Lower lobe of right lung (tissue), 2 donors: ENCODE measurements at regions not wholly inside any gene's neighbourhood (a gene's known extent, or its start where the extent isn't known, plus 50 kb on each side); places are given as distances from the start of the nearest gene placed in this dataset.
A peak's percentile ranks its signal among the peaks of the same experiment; 100 is the strongest.

Experiments
- ATAC-seq, 2 donors: fragments of 200-7000 bp; cut with Tn5 transposase; one replicate each; pipeline ENCODE4 v1.9.1; 2020 to 2022; ENCODE audit warnings: mild to moderate bottlenecking in 2 of 2, moderate library complexity in 2 of 2
- DNase-seq: peaks from one replicate; pipeline ENCODE4 v3.0.0-alpha.2; 2020
- H3K27ac ChIP-seq: fragments of 200-600 bp; one replicate; pipeline ENCODE4 v1.8.0; 2022
- H3K27me3 ChIP-seq: fragments of 200-600 bp; one replicate; pipeline ENCODE4 v1.8.0; 2022; ENCODE audit warnings: low read depth
- H3K36me3 ChIP-seq: fragments of 200-600 bp; one replicate; pipeline ENCODE4 v1.8.0; 2022; ENCODE audit warnings: mild to moderate bottlenecking
- H3K4me1 ChIP-seq: fragments of 200-600 bp; one replicate; pipeline ENCODE4 v1.8.0; 2022
- H3K4me3 ChIP-seq: fragments of 200-600 bp; one replicate; pipeline ENCODE4 v1.8.0; 2022; ENCODE audit warnings: mild to moderate bottlenecking
- H3K9me3 ChIP-seq: fragments of 200-600 bp; one replicate; pipeline ENCODE4 v1.8.0; 2022
- intact Hi-C: fragments of 100-400 bp; cut with DNase I; formaldehyde crosslinking; loops from one replicate; pipeline ENCODE4 v1.11.0; 2022
- TF ChIP-seq, protein P1 (sequence below): fragments of 200-600 bp; IDR thresholded peaks from one replicate; pipeline ENCODE4 v1.8.0; 2022; ENCODE audit warnings: antibody characterized with exemption, mild to moderate bottlenecking
- donor health status: DM: no; HTN: yes; CAD: no; lungs with severe emphysema.

DNA sequence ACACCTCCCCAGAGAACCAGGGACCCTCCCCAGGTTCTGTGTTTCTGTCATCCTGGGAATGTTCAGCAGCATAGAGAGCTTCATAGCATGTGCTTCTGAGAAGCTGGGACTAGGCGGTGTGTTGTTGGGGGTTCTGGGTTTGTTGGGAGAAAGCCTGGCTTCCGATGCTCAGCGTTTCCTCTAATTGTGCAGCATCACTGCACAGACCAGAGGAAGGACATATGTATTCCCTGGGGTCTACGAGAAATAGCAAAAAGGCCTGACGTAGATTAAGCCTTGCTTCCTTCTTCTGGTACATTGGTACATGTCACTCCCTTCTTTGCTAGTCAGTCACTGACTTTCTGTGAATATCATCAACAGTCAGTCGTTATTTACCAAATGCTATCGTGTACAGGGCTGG is 96.9 kb upstream of the SGK1 start:
- Histone ChIP-seq H3K27me3 (no peaks in the 10 kb centered on the region), H3K4me1 (no peaks in the 10 kb centered on the region), H3K36me3 (no peaks in the 10 kb centered on the region), H3K4me3 (no peak overlapping the region), H3K9me3 (peaks cover 4% of the 10 kb centered on the region), H3K27ac (no peak overlapping the region)
- no peak for ATAC-seq
- TF ChIP-seq, protein P1, sequence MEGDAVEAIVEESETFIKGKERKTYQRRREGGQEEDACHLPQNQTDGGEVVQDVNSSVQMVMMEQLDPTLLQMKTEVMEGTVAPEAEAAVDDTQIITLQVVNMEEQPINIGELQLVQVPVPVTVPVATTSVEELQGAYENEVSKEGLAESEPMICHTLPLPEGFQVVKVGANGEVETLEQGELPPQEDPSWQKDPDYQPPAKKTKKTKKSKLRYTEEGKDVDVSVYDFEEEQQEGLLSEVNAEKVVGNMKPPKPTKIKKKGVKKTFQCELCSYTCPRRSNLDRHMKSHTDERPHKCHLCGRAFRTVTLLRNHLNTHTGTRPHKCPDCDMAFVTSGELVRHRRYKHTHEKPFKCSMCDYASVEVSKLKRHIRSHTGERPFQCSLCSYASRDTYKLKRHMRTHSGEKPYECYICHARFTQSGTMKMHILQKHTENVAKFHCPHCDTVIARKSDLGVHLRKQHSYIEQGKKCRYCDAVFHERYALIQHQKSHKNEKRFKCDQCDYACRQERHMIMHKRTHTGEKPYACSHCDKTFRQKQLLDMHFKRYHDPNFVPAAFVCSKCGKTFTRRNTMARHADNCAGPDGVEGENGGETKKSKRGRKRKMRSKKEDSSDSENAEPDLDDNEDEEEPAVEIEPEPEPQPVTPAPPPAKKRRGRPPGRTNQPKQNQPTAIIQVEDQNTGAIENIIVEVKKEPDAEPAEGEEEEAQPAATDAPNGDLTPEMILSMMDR = no peak
- intact Hi-C loops = no loop called here
- DNase-seq = no peak

DNA sequence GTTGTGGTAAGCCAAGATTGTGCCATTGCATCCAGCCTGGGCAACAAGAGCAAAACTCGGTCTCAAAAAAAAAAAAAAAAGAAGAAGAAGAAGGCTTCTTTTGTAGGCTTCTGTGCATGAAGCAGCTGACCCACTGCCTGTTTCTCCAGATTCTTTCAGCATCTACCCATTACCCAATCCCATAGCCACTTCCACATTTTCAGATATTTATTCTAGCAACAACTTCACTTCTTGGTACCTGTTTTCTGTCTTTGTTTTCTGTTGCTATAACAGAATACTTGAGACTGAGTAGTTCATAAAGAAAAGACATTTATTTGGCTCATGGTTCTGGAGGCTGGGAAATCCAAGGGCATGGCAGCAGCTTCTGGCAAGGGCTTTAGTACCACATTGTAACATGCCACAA is 95.3 kb upstream of the SGK1 start:
- Histone ChIP-seq H3K27ac (peak overlapping the region; percentile 61), H3K9me3 (peaks cover 4% of the 10 kb centered on the region), H3K4me3 (no peak overlapping the region), H3K36me3 (no peaks in the 10 kb centered on the region), H3K27me3 (no peaks in the 10 kb centered on the region), H3K4me1 (no peaks in the 10 kb centered on the region)
- TF ChIP-seq, protein P1 = no peak
- intact Hi-C loops = no loop called here
- peak; percentile 72 to 76 for ATAC-seq
- DNase-seq = no peak

DNA sequence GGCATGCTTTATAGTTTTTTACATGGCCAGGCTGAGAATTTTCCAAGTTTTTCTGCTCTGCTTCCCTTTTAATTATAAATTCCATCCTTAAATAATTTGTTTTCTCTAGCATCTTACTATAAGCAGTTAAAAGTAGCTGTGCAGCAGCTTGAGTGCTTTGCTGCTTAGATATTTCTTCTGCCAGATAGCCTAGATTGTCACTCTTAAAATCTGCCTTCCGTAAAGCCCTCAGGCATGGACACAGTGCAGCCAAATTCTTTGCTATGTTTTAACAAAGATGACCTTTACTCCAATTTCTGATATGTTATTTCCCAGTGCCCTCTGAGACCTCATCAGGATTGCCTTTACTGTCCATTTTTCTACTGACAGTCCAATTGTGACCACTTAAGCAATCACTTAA is 92.6 kb upstream of the SGK1 start:
- peaks cover 4% of the 10 kb centered on the region for H3K9me3 ChIP-seq
- H3K36me3 ChIP-seq = no peaks in the 10 kb centered on the region
- H3K27ac ChIP-seq = peak overlapping the region; percentile 1
- intact Hi-C loops = no loop called here
- H3K4me1 ChIP-seq = no peaks in the 10 kb centered on the region
- no peak for DNase-seq
- no peak for ATAC-seq
- TF ChIP-seq, protein P1 = no peak
- no peaks in the 10 kb centered on the region for H3K27me3 ChIP-seq
- no peak overlapping the region for H3K4me3 ChIP-seq

DNA sequence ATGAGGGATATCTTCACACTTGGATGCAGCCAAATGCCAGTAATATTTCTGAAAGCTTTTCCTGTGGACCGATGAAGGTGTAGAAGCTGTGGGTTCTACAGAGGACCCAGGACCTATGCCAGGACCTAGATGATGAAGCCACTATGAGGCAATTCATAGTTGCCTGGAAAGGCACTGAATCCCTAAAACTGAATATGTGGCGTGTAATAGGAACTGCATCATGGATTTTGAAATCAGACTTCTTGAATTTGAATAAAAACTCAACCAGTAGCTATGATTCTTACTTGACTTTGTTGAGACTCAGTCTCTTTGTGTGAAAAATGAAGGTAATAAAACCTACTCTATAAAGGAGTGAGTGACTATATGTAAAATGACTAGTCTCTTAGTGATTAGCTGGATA is 89.9 kb upstream of the SGK1 start:
- no peaks in the 10 kb centered on the region for H3K4me1 ChIP-seq
- no peaks in the 10 kb centered on the region for H3K36me3 ChIP-seq
- H3K27me3 ChIP-seq = no peaks in the 10 kb centered on the region
- ATAC-seq = no peak
- no peak for DNase-seq
- H3K27ac ChIP-seq = no peak overlapping the region
- TF ChIP-seq, protein P1 = no peak
- H3K9me3 ChIP-seq = no peaks in the 10 kb centered on the region
- H3K4me3 ChIP-seq = no peak overlapping the region
- intact Hi-C loops = no loop called here

DNA sequence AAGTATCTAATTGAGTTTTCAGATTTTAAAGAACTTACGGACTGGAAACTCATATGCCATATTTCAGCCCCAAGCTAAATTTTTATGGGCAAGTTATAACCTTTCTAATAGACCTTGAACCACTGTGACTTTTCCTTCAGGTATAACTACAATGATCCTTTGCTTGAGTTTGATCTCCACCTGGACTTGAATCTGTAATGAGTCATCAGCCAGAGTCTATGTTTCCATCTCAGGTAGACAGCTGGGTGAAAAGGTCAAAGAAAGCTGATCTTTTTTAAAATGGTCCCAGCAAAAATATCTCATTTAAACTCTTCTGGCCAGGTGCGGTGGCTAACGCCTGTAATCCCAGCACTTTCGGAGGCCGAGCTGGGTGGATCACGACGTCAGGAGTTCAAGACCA is 88.4 kb upstream of the SGK1 start:
- no peaks in the 10 kb centered on the region for H3K4me1 ChIP-seq
- ATAC-seq = no peak
- no peak overlapping the region for H3K27ac ChIP-seq
- H3K36me3 ChIP-seq = no peaks in the 10 kb centered on the region
- intact Hi-C loops = no loop called here
- no peak for DNase-seq
- no peaks in the 10 kb centered on the region for H3K27me3 ChIP-seq
- TF ChIP-seq, protein P1 = no peak
- no peaks in the 10 kb centered on the region for H3K9me3 ChIP-seq
- H3K4me3 ChIP-seq = no peak overlapping the region
